Amniotic epithelial cell (primary cell): ENCODE measurements at regions not wholly inside any gene's neighbourhood (a gene's known extent, or its start where the extent isn't known, plus 50 kb on each side); places are given as distances from the start of the nearest gene placed in this dataset.

Source experiments
- DNase-seq: peaks from one replicate; pipeline ENCODE4 v3.0.0-alpha.2; 2010; ENCODE audit warnings: low read depth

GRCh38 chr12:39047539-39048262, 142.3 kb upstream of the CPNE8 start:
- DNase-seq, result no peak

- DNase-seq, result no peak
Measured at GRCh38 chr12:39044754-39045153, 139.4 kb upstream of the CPNE8 start.

GRCh38 chr12:39043424-39043822, 138.0 kb upstream of the CPNE8 start:
- no peak for DNase-seq

GRCh38 chr12:39040275-39040674, 134.9 kb upstream of the CPNE8 start:
- no peak for DNase-seq

GRCh38 chr12:39037115-39037514, 131.7 kb upstream of the CPNE8 start:
- no peak for DNase-seq

- DNase-seq, result no peak
Measured at GRCh38 chr12:39036105-39036504, 130.7 kb upstream of the CPNE8 start.

- DNase-seq, result no peak
Measured at GRCh38 chr12:39033782-39034181, 128.4 kb upstream of the CPNE8 start.

GRCh38 chr12:39032448-39032847, 127.1 kb upstream of the CPNE8 start:
- no peak for DNase-seq

GRCh38 chr12:39032034-39032433, 126.6 kb upstream of the CPNE8 start:
- no peak for DNase-seq

GRCh38 chr12:39028382-39028781, 123.0 kb upstream of the CPNE8 start:
- DNase-seq, result no peak

GRCh38 chr12:39012870-39013269, 107.5 kb upstream of the CPNE8 start:
- no peak for DNase-seq

- DNase-seq, result no peak
Measured at GRCh38 chr12:39011166-39011565, 105.8 kb upstream of the CPNE8 start.

- no peak for DNase-seq
Measured at GRCh38 chr12:39010406-39010805, 105.0 kb upstream of the CPNE8 start.

- no peak for DNase-seq
Measured at GRCh38 chr12:39007619-39008018, 102.2 kb upstream of the CPNE8 start.

- DNase-seq, result no peak
Measured at GRCh38 chr12:39006286-39006685, 100.9 kb upstream of the CPNE8 start.

GRCh38 chr12:39005671-39006070, 100.3 kb upstream of the CPNE8 start:
- no peak for DNase-seq

GRCh38 chr12:39003541-39004155, 98.3 kb upstream of the CPNE8 start:
- DNase-seq, result no peak

- no peak for DNase-seq
Measured at GRCh38 chr12:39000370-39000769, 95.0 kb upstream of the CPNE8 start.

GRCh38 chr12:38998887-38999482, 93.6 kb upstream of the CPNE8 start:
- DNase-seq, result no peak

- DNase-seq, result no peak
Measured at GRCh38 chr12:38995249-38995648, 89.9 kb upstream of the CPNE8 start.

- DNase-seq, result no peak
Measured at GRCh38 chr12:38985961-38986360, 80.6 kb upstream of the CPNE8 start.

GRCh38 chr12:38984388-38984787, 79.0 kb upstream of the CPNE8 start:
- DNase-seq, result no peak

- no peak for DNase-seq
Measured at GRCh38 chr12:38983117-38983571, 77.8 kb upstream of the CPNE8 start.
